A549 (cell line): ENCODE measurements at regions not wholly inside any gene's neighbourhood (a gene's known extent, or its start where the extent isn't known, plus 50 kb on each side); places are given as distances from the start of the nearest gene placed in this dataset.

Experiments used
- CEBPB ChIP-seq, 2 experiments: fragments of >200 bp in 1 of 2; sonication (Bioruptor Twin) in 1 of 2; formaldehyde crosslinking in 1 of 2; IDR thresholded peaks; 2 replicates each; pipeline ENCODE4 v1.6.1; 2012 to 2016
- CHD2 ChIP-seq: fragments of 150-350 bp; IDR thresholded peaks from 2 replicates; pipeline ENCODE4 v1.6.1; 2014; ENCODE audit warnings: low read length; ENCODE audit not compliant: partially characterized antibody
- CTCF ChIP-seq: fragments of >200 bp; sonication (Bioruptor Twin); formaldehyde crosslinking; IDR thresholded peaks from 3 replicates; pipeline ENCODE4 v1.5.1; 2016
- EP300 ChIP-seq, 2 experiments: fragments of >200 bp; sonication (Bioruptor Twin); formaldehyde crosslinking; IDR thresholded peaks; 2 replicates in 1 of 2; 3 replicates in 1 of 2; pipeline ENCODE4 v1.6.1; 2016 to 2017
- ESRRA ChIP-seq: fragments of 150-350 bp; IDR thresholded peaks from 2 replicates; pipeline ENCODE4 v1.6.1; 2014; ENCODE audit warnings: mild to moderate bottlenecking, low read length, borderline replicate concordance
- JUN ChIP-seq, 2 experiments: fragments of >200 bp; sonication (Bioruptor Twin); formaldehyde crosslinking; IDR thresholded peaks; 2 replicates in 1 of 2; 3 replicates in 1 of 2; pipeline ENCODE4 v1.6.1; 2016 to 2017
- JUNB ChIP-seq: fragments of >200 bp; sonication (Bioruptor Twin); formaldehyde crosslinking; IDR thresholded peaks from 2 replicates; pipeline ENCODE4 v1.6.1; 2016
- MAFK ChIP-seq: fragments of 450-650 bp; IDR thresholded peaks from 2 replicates; pipeline ENCODE4 v1.6.1; 2014; ENCODE audit not compliant: partially characterized antibody
- NFE2L2 ChIP-seq: fragments of 150-350 bp; conservative IDR thresholded peaks from 2 replicates; pipeline ENCODE4 v1.6.1; 2014; ENCODE audit warnings: low read length
- NPAS2 ChIP-seq: fragments of 250-450 bp; sonication (Bioruptor Pico); IDR thresholded peaks from 2 replicates; pipeline ENCODE4 v1.8.0; 2022; ENCODE audit warnings: mild to moderate bottlenecking, moderate library complexity, borderline replicate concordance
- POLR2A ChIP-seq: IDR thresholded peaks from 2 replicates; pipeline ENCODE4 v1.6.1; 2012; ENCODE audit warnings: mild to moderate bottlenecking, low read length
- TP53 ChIP-seq: fragments of 250-450 bp; sonication (Bioruptor Pico); IDR thresholded peaks from 2 replicates; pipeline ENCODE4 v1.5.0; 2021; ENCODE audit warnings: mild to moderate bottlenecking, moderate library complexity
- ZFP36 ChIP-seq: fragments of 450-650 bp; IDR thresholded peaks from 2 replicates; pipeline ENCODE4 v1.6.1; 2014; ENCODE audit warnings: borderline replicate concordance; ENCODE audit not compliant: partially characterized antibody
- TF ChIP-seq, protein P1 (sequence below): fragments of 200-600 bp; sonication (generic); IDR thresholded peaks from 2 replicates; pipeline ENCODE4 v1.6.1; 2016; ENCODE audit warnings: antibody characterized with exemption, mild to moderate bottlenecking, moderate library complexity

- TF ChIP-seq CTCF = no peak
- TF ChIP-seq POLR2A = no peak
- TF ChIP-seq ESRRA = no peak
- TF ChIP-seq JUN (IDR thresholded peaks at IDR 0.05) = no peak
- no peak for TF ChIP-seq CEBPB (IDR thresholded peaks at IDR 0.05)
- TF ChIP-seq, protein P1, sequence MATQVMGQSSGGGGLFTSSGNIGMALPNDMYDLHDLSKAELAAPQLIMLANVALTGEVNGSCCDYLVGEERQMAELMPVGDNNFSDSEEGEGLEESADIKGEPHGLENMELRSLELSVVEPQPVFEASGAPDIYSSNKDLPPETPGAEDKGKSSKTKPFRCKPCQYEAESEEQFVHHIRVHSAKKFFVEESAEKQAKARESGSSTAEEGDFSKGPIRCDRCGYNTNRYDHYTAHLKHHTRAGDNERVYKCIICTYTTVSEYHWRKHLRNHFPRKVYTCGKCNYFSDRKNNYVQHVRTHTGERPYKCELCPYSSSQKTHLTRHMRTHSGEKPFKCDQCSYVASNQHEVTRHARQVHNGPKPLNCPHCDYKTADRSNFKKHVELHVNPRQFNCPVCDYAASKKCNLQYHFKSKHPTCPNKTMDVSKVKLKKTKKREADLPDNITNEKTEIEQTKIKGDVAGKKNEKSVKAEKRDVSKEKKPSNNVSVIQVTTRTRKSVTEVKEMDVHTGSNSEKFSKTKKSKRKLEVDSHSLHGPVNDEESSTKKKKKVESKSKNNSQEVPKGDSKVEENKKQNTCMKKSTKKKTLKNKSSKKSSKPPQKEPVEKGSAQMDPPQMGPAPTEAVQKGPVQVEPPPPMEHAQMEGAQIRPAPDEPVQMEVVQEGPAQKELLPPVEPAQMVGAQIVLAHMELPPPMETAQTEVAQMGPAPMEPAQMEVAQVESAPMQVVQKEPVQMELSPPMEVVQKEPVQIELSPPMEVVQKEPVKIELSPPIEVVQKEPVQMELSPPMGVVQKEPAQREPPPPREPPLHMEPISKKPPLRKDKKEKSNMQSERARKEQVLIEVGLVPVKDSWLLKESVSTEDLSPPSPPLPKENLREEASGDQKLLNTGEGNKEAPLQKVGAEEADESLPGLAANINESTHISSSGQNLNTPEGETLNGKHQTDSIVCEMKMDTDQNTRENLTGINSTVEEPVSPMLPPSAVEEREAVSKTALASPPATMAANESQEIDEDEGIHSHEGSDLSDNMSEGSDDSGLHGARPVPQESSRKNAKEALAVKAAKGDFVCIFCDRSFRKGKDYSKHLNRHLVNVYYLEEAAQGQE = no peak
- TF ChIP-seq NPAS2 = no peak
- TF ChIP-seq CHD2 = no peak
- TF ChIP-seq NFE2L2 = no peak
- no peak for TF ChIP-seq MAFK
- no peak for TF ChIP-seq TP53 (CRISPR knock-in tag)
- TF ChIP-seq EP300 (IDR thresholded peaks at IDR 0.05) = no peak
- no peak for TF ChIP-seq JUNB
- TF ChIP-seq ZFP36 = no peak
Observed at GRCh38 chr21:18960306-18960705, 556.7 kb upstream of the TMPRSS15 start.
